MM.1S (cell line): ENCODE measurements at regions not wholly inside any gene's neighbourhood (a gene's known extent, or its start where the extent isn't known, plus 50 kb on each side); places are given as distances from the start of the nearest gene placed in this dataset.

Source experiments
- DNase-seq: peaks from one replicate; pipeline ENCODE4 v3.0.0-alpha.2; 2015
- H2AFZ ChIP-seq: fragments of 300-600 bp; sonication (generic); 2 replicates; pipeline ENCODE4 v1.6.0; 2016; ENCODE audit warnings: antibody characterized with exemption, low read length
- H3F3A ChIP-seq: fragments of 300-600 bp; sonication (generic); 2 replicates; pipeline ENCODE4 v1.6.1; 2016; ENCODE audit warnings: mild to moderate bottlenecking, antibody characterized with exemption, low read length, moderate library complexity, mixed read lengths; ENCODE audit not compliant: insufficient read depth
- H3K27ac ChIP-seq: fragments of 300-600 bp; sonication (generic); 2 replicates; pipeline ENCODE4 v1.5.1; 2016; ENCODE audit warnings: mild to moderate bottlenecking, low read length
- H3K27me3 ChIP-seq: fragments of 300-600 bp; sonication (generic); replicated peaks from 2 replicates; pipeline ENCODE4 v1.6.0; 2016; ENCODE audit warnings: low read length; ENCODE audit not compliant: insufficient read depth
- H3K36me3 ChIP-seq: fragments of 300-600 bp; sonication (generic); replicated peaks from 2 replicates; pipeline ENCODE4 v1.6.1; 2016; ENCODE audit warnings: mild to moderate bottlenecking, low read length, mixed read lengths; ENCODE audit not compliant: insufficient read depth
- H3K4me1 ChIP-seq: fragments of 300-600 bp; sonication (generic); 2 replicates; pipeline ENCODE4 v1.6.1; 2016; ENCODE audit warnings: low read length, mixed read lengths
- H3K4me2 ChIP-seq: fragments of 300-600 bp; sonication (generic); 2 replicates; pipeline ENCODE4 v1.6.0; 2016; ENCODE audit warnings: low read depth, low read length
- H3K4me3 ChIP-seq: fragments of 300-600 bp; sonication (generic); 2 replicates; pipeline ENCODE4 v1.5.1; 2016; ENCODE audit warnings: low read length, mixed read lengths
- H3K79me2 ChIP-seq: fragments of 300-600 bp; sonication (generic); 2 replicates; pipeline ENCODE4 v1.6.1; 2016; ENCODE audit warnings: mixed run types, low read length, mixed read lengths
- H3K9ac ChIP-seq: fragments of 300-600 bp; sonication (generic); 2 replicates; pipeline ENCODE4 v1.6.1; 2016; ENCODE audit warnings: low read length, mixed read lengths
- H3K9me2 ChIP-seq: fragments of 300-600 bp; sonication (generic); replicated peaks from 2 replicates; pipeline ENCODE4 v1.6.1; 2016; ENCODE audit warnings: mild to moderate bottlenecking, low read length, mixed read lengths; ENCODE audit not compliant: insufficient read depth
- H3K9me3 ChIP-seq: fragments of 300-600 bp; sonication (generic); replicated peaks from 2 replicates; pipeline ENCODE4 v1.6.1; 2016; ENCODE audit warnings: mild to moderate bottlenecking, low read length, mixed read lengths; ENCODE audit not compliant: insufficient read depth
- H4K20me1 ChIP-seq: fragments of 300-600 bp; sonication (generic); 2 replicates; pipeline ENCODE4 v1.6.1; 2016; ENCODE audit warnings: mild to moderate bottlenecking, low read length, moderate library complexity, mixed read lengths; ENCODE audit not compliant: insufficient read depth
- CTCF ChIP-seq: fragments of 300-600 bp; sonication (generic); IDR thresholded peaks from 2 replicates; pipeline ENCODE4 v1.5.1; 2016; ENCODE audit warnings: antibody characterized with exemption, low read length, mixed read lengths
- EZH2 ChIP-seq: fragments of 300-600 bp; sonication (generic); optimal IDR thresholded peaks from 2 replicates; pipeline ENCODE3; 2017; ENCODE audit warnings: low read depth, mild to moderate bottlenecking, antibody characterized with exemption, low read length, mixed read lengths
- EZH2phosphoT487 ChIP-seq: fragments of 300-600 bp; sonication (generic); IDR thresholded peaks from 2 replicates; pipeline ENCODE4 v1.6.1; 2018; ENCODE audit warnings: antibody characterized with exemption, low read length

- Histone ChIP-seq H3K36me3 (no peaks in the 10 kb centered on the region), H3K27me3 (no peaks in the 10 kb centered on the region), H3K4me3 (no peak overlapping the region), H3K9ac (no peak overlapping the region), H3K79me2 (no peaks in the 10 kb centered on the region), H4K20me1 (no peaks in the 10 kb centered on the region), H3K9me3 (no peaks in the 10 kb centered on the region), H3F3A (no peaks in the 10 kb centered on the region), H3K4me1 (no peaks in the 10 kb centered on the region), H3K27ac (no peak overlapping the region), H3K4me2 (no peak overlapping the region), H3K9me2 (no peaks in the 10 kb centered on the region), H2AFZ (no peak overlapping the region)
- TF ChIP-seq EZH2phosphoT487, result no peak
- TF ChIP-seq EZH2, result no peak
- no peak for TF ChIP-seq CTCF
- no peak for DNase-seq
Measured at GRCh38 chr3:193844472-193844871, 251.5 kb downstream of the OPA1 start.

- Histone ChIP-seq H3K4me1 (peaks cover 3% of the 10 kb centered on the region; the same call in 1 of the 2 replicates), H3K4me2 (no peak overlapping the region), H3K27ac (no peak overlapping the region), H3K9me3 (no peaks in the 10 kb centered on the region), H3K79me2 (no peaks in the 10 kb centered on the region), H3F3A (no peaks in the 10 kb centered on the region), H2AFZ (no peak overlapping the region), H3K4me3 (no peak overlapping the region), H4K20me1 (no peaks in the 10 kb centered on the region), H3K36me3 (no peaks in the 10 kb centered on the region), H3K27me3 (no peaks in the 10 kb centered on the region), H3K9ac (no peak overlapping the region), H3K9me2 (no peaks in the 10 kb centered on the region)
- TF ChIP-seq CTCF, result no peak
- TF ChIP-seq EZH2phosphoT487, result no peak
- no peak for TF ChIP-seq EZH2
- no peak for DNase-seq
Measured at GRCh38 chr3:193845144-193845543, 252.1 kb downstream of the OPA1 start.

GRCh38 chr3:193846569-193846968 lies 253.6 kb downstream of the OPA1 start:
- Histone ChIP-seq H3K9ac (no peak overlapping the region), H3K9me3 (no peaks in the 10 kb centered on the region), H3K36me3 (no peaks in the 10 kb centered on the region), H3K4me3 (no peak overlapping the region), H3K4me2 (no peak overlapping the region), H3K27ac (no peak overlapping the region), H4K20me1 (no peaks in the 10 kb centered on the region), H2AFZ (no peak overlapping the region), H3F3A (no peaks in the 10 kb centered on the region), H3K4me1 (peaks cover 7% of the 10 kb centered on the region), H3K27me3 (no peaks in the 10 kb centered on the region), H3K9me2 (no peaks in the 10 kb centered on the region), H3K79me2 (no peaks in the 10 kb centered on the region)
- DNase-seq, result no peak
- no peak for TF ChIP-seq EZH2
- TF ChIP-seq CTCF, result no peak
- TF ChIP-seq EZH2phosphoT487, result no peak

- no peaks in the 10 kb centered on the region for H3K9me3 ChIP-seq
- H3K9me2 ChIP-seq, result no peaks in the 10 kb centered on the region
- no peak overlapping the region for H3K4me3 ChIP-seq
- no peak for DNase-seq
- H3F3A ChIP-seq, result no peaks in the 10 kb centered on the region
- peaks cover 7% of the 10 kb centered on the region for H3K4me1 ChIP-seq
- no peaks in the 10 kb centered on the region for H3K27me3 ChIP-seq
- no peaks in the 10 kb centered on the region for H4K20me1 ChIP-seq
- H3K79me2 ChIP-seq, result no peaks in the 10 kb centered on the region
- no peak overlapping the region for H3K9ac ChIP-seq
- H3K36me3 ChIP-seq, result no peaks in the 10 kb centered on the region
- no peak overlapping the region for H3K4me2 ChIP-seq
- TF ChIP-seq EZH2phosphoT487 (no peak), EZH2 (no peak), CTCF (no peak)
- no peak overlapping the region for H2AFZ ChIP-seq
- no peak overlapping the region for H3K27ac ChIP-seq
Measured at GRCh38 chr3:193847402-193847801, 254.4 kb downstream of the OPA1 start.
